CD14-positive monocyte (primary cell): ENCODE measurements at regions not wholly inside any gene's neighbourhood (a gene's known extent, or its start where the extent isn't known, plus 50 kb on each side); places are given as distances from the start of the nearest gene placed in this dataset.

ENCODE experiments used
- DNase-seq, 3 donors: peaks; one replicate each; pipeline ENCODE4 v3.0.0-alpha.2; 2011 to 2022
- H2AFZ ChIP-seq: 2 replicates; pipeline ENCODE4 v1.6.0; 2012; ENCODE audit warnings: mild to moderate bottlenecking, low read depth, low read length, inconsistent platforms; ENCODE audit not compliant: insufficient read depth, poor library complexity, severe bottlenecking
- H3K27ac ChIP-seq, 2 donors: 1 replicate in 1 of 2; 2 replicates in 1 of 2; pipeline ENCODE4 v1.5.1; 2012 to 2013; ENCODE audit warnings: low read length in 2 of 2, control low read depth in 1 of 2, inconsistent platforms in 1 of 2, low read depth in 1 of 2, mild to moderate bottlenecking in 1 of 2
- H3K27me3 ChIP-seq, 2 donors: one replicate each; pipeline versions ENCODE4 v1.6.0 to v1.6.1; 2011 to 2013; ENCODE audit warnings: low read length in 2 of 2; ENCODE audit not compliant: control insufficient read depth in 2 of 2, insufficient read depth in 2 of 2
- H3K36me3 ChIP-seq, 2 donors: replicated peaks in 1 of 2; 1 replicate in 1 of 2; 2 replicates in 1 of 2; pipeline versions ENCODE4 v1.5.1 to v1.6.1; 2012 to 2013; ENCODE audit warnings: low read length in 2 of 2, control low read depth in 1 of 2, inconsistent platforms in 1 of 2, mild to moderate bottlenecking in 1 of 2; ENCODE audit not compliant: insufficient read depth in 2 of 2, control insufficient read depth in 1 of 2
- H3K4me1 ChIP-seq, 2 donors: 1 replicate in 1 of 2; 2 replicates in 1 of 2; pipeline versions ENCODE4 v1.5.1 to v1.6.1; 2012 to 2013; ENCODE audit warnings: low read length in 2 of 2, control low read depth in 1 of 2, inconsistent platforms in 1 of 2, mild to moderate bottlenecking in 1 of 2, moderate library complexity in 1 of 2; ENCODE audit not compliant: insufficient read depth in 2 of 2, control insufficient read depth in 1 of 2
- H3K4me2 ChIP-seq: replicated peaks from 2 replicates; pipeline ENCODE3; 2012; ENCODE audit warnings: low read length, moderate library complexity, mild to moderate bottlenecking; ENCODE audit not compliant: poor library complexity, severe bottlenecking; ENCODE audit errors: extremely low read depth
- H3K4me3 ChIP-seq, 3 experiments: fragments of 200-600 bp in 1 of 3; sonication (generic) in 1 of 3; replicated peaks in 1 of 3; 1 replicate in 2 of 3; 2 replicates in 1 of 3; pipeline ENCODE4 v1.5.1; 2011 to 2013; ENCODE audit warnings: low read length in 3 of 3, mild to moderate bottlenecking in 3 of 3, control low read depth in 2 of 3, low read depth in 2 of 3, inconsistent platforms in 1 of 3, moderate library complexity in 1 of 3
- H3K79me2 ChIP-seq: 2 replicates; pipeline ENCODE4 v1.6.0; 2012; ENCODE audit warnings: mild to moderate bottlenecking, control low read depth, inconsistent platforms, low read length, moderate library complexity; ENCODE audit not compliant: insufficient read depth
- H3K9ac ChIP-seq: 2 replicates; pipeline ENCODE4 v1.6.0; 2017; ENCODE audit warnings: low read length, mild to moderate bottlenecking; ENCODE audit not compliant: insufficient read depth, poor library complexity, severe bottlenecking
- H3K9me3 ChIP-seq, 2 donors: replicated peaks in 1 of 2; 1 replicate in 1 of 2; 2 replicates in 1 of 2; pipeline versions ENCODE4 v1.5.1 to v1.6.1; 2012 to 2013; ENCODE audit warnings: low read length in 2 of 2, control low read depth in 1 of 2; ENCODE audit not compliant: control insufficient read depth in 1 of 2, insufficient read depth in 1 of 2
- H4K20me1 ChIP-seq: 2 replicates; pipeline ENCODE4 v1.6.0; 2012; ENCODE audit warnings: mild to moderate bottlenecking, low read length, control low read depth, moderate library complexity; ENCODE audit not compliant: insufficient read depth
- H3K27ac Mint-ChIP-seq, 7 donors: one replicate each; pipeline ENCODE4 v1.8.0; 2020; ENCODE audit warnings: mild to moderate bottlenecking in 7 of 7, mixed read lengths in 7 of 7, moderate library complexity in 6 of 7, inconsistent platforms in 2 of 7
- H3K27me3 Mint-ChIP-seq, 3 donors: one replicate each; pipeline ENCODE4 v1.8.0; 2021 to 2022; ENCODE audit warnings: low read depth in 3 of 3, mild to moderate bottlenecking in 3 of 3, mixed read lengths in 3 of 3, moderate library complexity in 3 of 3, inconsistent platforms in 1 of 3
- H3K36me3 Mint-ChIP-seq, 2 donors: one replicate each; pipeline ENCODE4 v1.8.0; 2020; ENCODE audit warnings: mixed read lengths in 2 of 2, inconsistent platforms in 1 of 2, mild to moderate bottlenecking in 1 of 2
- H3K4me1 Mint-ChIP-seq: one replicate; pipeline ENCODE4 v1.8.0; 2020; ENCODE audit warnings: mild to moderate bottlenecking, mixed read lengths
- H3K4me3 Mint-ChIP-seq, 2 donors: one replicate each; pipeline ENCODE4 v1.8.0; 2020; ENCODE audit warnings: mild to moderate bottlenecking in 2 of 2, mixed read lengths in 2 of 2, moderate library complexity in 1 of 2
- H3K9me3 Mint-ChIP-seq, 7 donors: one replicate each; pipeline ENCODE4 v1.8.0; 2020 to 2022; ENCODE audit warnings: mixed read lengths in 7 of 7, mild to moderate bottlenecking in 6 of 7, moderate library complexity in 6 of 7, inconsistent platforms in 2 of 7
- CTCF ChIP-seq: fragments of 200-600 bp; IDR thresholded peaks from one replicate; pipeline ENCODE4 v1.8.0; 2022; ENCODE audit warnings: antibody characterized with exemption, mild to moderate bottlenecking
- WGBS: methylation state at CpG from one replicate; pipeline ENCODE4 v1.1.5; 2013; ENCODE audit warnings: missing lambda C conversion rate; ENCODE audit not compliant: insufficient coverage; 5-methylcytosine and 5-hydroxymethylcytosine counted together
- intact Hi-C, 2 donors: fragments of 100-400 bp; cut with micrococcal nuclease; formaldehyde crosslinking; loops; one replicate each; pipeline versions ENCODE4 v1.15.0 to v1.15.1; 2023

- no peaks in the 10 kb centered on the region for H3K4me1 Mint-ChIP-seq
- Histone ChIP-seq H3K27me3 (no peaks in the 10 kb centered on the region), H4K20me1 (no peaks in the 10 kb centered on the region), H3K27ac (no peak overlapping the region), H3K9ac (no peak overlapping the region), H3K4me3 (no peak overlapping the region), H3K4me1 (no peaks in the 10 kb centered on the region), H3K4me2 (no peak overlapping the region), H3K36me3 (no peaks in the 10 kb centered on the region), H3K79me2 (no peaks in the 10 kb centered on the region), H3K9me3 (no peaks in the 10 kb centered on the region), H2AFZ (no peak overlapping the region)
- H3K4me3 Mint-ChIP-seq: no peak overlapping the region
- no peaks in the 10 kb centered on the region for H3K36me3 Mint-ChIP-seq
- TF ChIP-seq CTCF: no peak
- no peak for DNase-seq
- intact Hi-C loops: no loop called here
- H3K27ac Mint-ChIP-seq: no peak overlapping the region
- no peaks in the 10 kb centered on the region for H3K27me3 Mint-ChIP-seq
- WGBS: 86% methylated on average over 1 of the region's 3 CpGs
- peaks cover 1 to 14% (median 4%) of the 10 kb centered on the region in 7 donors for H3K9me3 Mint-ChIP-seq
Observed at GRCh38 chr13:58985845-58986244, 1177.9 kb downstream of the DIAPH3 start.

- Histone ChIP-seq H3K9ac (no peak overlapping the region), H3K4me2 (no peak overlapping the region), H3K27me3 (no peaks in the 10 kb centered on the region), H3K4me1 (no peaks in the 10 kb centered on the region), H3K9me3 (no peaks in the 10 kb centered on the region), H3K36me3 (no peaks in the 10 kb centered on the region), H2AFZ (no peak overlapping the region), H4K20me1 (no peaks in the 10 kb centered on the region), H3K4me3 (no peak overlapping the region), H3K79me2 (no peaks in the 10 kb centered on the region), H3K27ac (no peak overlapping the region)
- DNase-seq: no peak
- H3K4me1 Mint-ChIP-seq: no peaks in the 10 kb centered on the region
- no peak for TF ChIP-seq CTCF
- intact Hi-C loops: no loop called here
- no CpG with 5 or more reads among the region's 1 CpG for WGBS
- no peaks in the 10 kb centered on the region for H3K36me3 Mint-ChIP-seq
- H3K9me3 Mint-ChIP-seq: peaks cover 0 to 3% (median 1%) of the 10 kb centered on the region in 7 donors
- H3K4me3 Mint-ChIP-seq: no peak overlapping the region
- H3K27me3 Mint-ChIP-seq: no peaks in the 10 kb centered on the region
- H3K27ac Mint-ChIP-seq: no peak overlapping the region
Observed at GRCh38 chr13:58989556-58989955, 1174.2 kb downstream of the DIAPH3 start.
